CD4-positive, alpha-beta T cell treated with Interleukin-6 for 4 hours (primary cell): ENCODE measurements at regions not wholly inside any gene's neighbourhood (a gene's known extent, or its start where the extent isn't known, plus 50 kb on each side); places are given as distances from the start of the nearest gene placed in this dataset.
"Not testable (repeated sequence)": the region's sequence is repeated elsewhere in the genome, so short reads cannot be mapped to it uniquely, and the experiment has no call there.

Experiments
- DNase-seq: peaks from one replicate; pipeline ENCODE4 v3.0.0-alpha.2; 2020; ENCODE audit warnings: mixed read lengths

- no peak for DNase-seq
These were observed 201.6 kb downstream of the HNRNPD start for GRCh38 chr4:82172186-82172585.

- no peak for DNase-seq
These were observed 202.1 kb downstream of the HNRNPD start for GRCh38 chr4:82171531-82172155.

DNA sequence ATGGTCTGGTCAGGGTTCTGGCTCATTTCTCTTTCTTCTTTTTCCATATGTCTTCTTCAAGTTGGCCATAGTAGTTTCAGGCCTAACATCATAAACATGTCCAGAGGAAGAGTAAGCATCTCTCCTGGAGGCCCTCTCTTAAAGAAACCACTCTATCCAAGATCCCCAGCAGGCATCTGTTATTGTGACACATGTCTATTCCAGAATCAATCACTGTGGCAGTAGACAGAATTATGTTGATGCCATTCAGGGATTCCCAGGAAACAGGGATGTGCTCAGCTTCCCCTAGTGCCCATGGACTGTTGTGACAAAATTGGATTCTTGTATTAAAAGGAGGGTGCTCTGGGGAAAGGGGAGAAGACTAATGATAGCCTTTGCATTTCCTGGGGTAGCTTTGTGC, 224.0 kb downstream of the HNRNPD start:
- no peak for DNase-seq

DNA sequence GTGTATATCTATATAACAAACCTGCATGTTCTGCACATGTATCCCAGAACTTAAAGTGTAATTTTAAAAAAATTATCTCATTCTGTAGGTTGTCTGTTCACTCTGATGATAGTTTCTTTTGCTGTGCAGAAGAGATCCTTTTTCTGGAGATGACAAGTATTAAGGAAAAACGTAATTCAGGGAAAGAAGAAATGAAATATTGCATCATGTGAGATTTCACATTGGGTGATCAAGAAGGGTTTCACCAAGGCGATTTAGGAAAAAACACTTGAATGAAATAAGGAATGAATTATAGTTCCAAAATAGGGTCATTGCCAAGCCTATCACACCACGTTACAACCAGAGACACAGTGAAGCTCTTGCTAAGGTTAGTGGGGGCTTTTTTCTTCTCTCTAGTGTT, 227.9 kb downstream of the HNRNPD start:
- DNase-seq: no peak

GRCh38 chr4:82140422-82140821, 233.4 kb downstream of the HNRNPD start:
- DNase-seq: no peak

- DNase-seq: no peak
These were observed 234.5 kb downstream of the HNRNPD start for GRCh38 chr4:82139287-82139686.

- no peak for DNase-seq
These were observed 235.4 kb downstream of the HNRNPD start for GRCh38 chr4:82138374-82138773.

DNA sequence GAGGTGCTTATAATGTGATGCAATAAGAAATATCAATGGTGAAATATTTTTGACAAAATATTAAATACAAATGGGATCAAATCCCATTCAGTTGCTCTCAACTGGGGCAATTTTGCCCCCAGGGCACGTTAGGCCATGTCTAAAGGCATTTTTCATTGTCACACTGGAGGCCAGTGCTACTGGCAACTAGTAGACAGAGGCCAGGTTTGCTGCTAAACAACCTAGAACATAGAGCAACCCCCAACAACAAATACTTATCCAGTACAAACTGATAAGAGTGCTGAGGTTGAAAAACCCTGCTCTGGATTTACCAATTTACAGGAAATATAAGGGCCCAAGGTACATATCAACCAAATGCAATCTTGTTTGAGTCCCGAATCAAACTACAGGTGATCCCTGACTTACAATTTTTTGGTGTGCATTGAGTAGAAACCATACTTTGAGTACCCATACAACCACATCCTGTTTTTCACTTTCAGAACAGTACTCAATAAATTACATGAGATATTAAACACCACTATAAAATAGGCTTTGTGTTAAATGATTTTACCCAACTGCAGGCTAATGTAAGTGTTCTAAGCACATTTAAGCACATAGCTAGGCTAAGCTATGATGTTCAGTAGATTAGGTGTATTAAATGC, 237.5 kb downstream of the HNRNPD start:
- DNase-seq: no peak

GRCh38 chr4:82128355-82128754, 245.4 kb downstream of the HNRNPD start:
- no peak for DNase-seq

GRCh38 chr4:82126512-82127040, 247.2 kb downstream of the HNRNPD start:
- DNase-seq: no peak

DNA sequence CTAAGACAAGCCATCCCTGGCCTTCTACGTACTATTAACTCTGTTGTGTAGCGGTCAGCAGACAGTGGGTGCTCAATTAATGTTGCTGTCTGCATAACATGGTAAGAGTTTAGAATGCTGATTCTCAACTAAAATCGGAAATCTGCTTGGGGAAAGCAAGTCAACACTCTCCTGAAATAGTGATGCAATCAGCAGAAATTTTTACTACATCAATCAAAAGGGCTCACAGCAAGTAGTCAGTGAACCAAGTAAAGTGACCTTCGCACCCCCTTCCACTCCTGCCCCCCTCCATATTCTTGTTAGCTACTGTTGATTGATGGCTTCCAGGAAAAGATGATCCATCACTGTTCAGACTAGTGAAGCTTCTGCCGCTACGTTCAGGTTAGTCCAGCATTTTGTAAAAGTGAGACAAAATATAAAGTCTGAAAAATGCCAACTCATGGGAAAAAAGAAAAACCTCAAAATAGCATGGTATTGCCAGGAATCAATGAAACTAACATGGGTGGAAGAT, 247.9 kb downstream of the HNRNPD start:
- DNase-seq: no peak

DNA sequence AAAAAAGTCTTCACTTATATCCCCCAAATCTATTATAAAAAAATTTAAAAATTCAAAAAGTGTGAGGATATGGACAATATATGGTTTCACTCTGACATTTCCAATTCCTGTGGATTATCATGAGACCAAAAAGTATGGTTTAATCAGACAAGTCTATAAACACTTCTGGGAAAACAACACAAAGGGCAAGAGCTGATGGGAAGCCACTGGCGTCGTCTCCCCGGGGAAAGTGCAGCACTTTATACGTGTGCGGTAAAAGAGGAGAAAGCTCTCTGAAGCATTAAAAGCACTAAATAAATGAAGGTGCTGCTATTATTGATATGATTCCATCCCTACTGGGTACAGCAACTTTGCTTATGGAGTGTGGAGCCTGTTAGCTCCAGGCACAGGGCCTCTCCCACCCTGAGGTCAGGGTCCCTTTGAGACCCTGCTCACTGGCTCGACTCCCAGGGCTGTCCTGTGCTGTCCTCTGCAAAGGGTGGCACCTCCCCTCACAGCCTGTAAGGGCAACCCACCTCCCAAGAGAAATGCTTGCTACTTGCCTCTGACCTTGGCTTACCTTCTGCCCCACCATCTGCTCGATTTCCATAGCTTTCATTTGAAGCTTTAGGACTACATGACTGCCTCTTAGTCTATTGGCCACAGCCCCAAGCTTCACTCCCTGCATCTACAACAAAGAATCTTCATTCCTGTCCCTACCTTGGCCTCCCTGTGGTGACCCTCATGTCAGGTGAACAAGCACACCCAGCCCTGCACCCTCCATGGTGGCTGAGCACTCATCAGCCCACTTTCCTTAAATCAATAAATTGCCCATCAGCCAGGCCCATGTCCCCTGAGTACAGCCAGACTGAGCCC, 248.6 kb downstream of the HNRNPD start:
- DNase-seq: no peak

GRCh38 chr4:82124365-82124764, 249.4 kb downstream of the HNRNPD start:
- no peak for DNase-seq

DNA sequence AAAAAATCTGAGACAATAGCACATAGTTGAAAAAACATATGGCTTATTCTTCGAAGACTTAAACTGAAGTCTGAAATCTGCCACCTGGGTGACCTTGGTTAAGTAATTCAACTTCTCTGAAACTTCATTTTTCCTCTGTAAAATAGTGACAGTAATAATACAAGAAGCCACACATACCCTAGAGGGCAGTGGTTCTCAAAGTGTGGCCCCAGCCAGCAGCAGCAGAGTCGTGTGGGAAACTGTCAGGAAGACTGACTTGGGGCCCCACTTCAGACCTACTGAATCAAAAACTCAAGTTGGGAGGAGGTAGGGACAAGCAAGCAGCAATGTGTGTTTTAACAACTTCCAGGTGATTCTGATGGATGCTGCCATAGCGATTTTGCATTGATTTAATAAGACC, 249.9 kb downstream of the HNRNPD start:
- DNase-seq: peak; percentile 41

- DNase-seq: not testable (repeated sequence)
These were observed 258.6 kb downstream of the HNRNPD start for GRCh38 chr4:82115183-82115582.

DNA sequence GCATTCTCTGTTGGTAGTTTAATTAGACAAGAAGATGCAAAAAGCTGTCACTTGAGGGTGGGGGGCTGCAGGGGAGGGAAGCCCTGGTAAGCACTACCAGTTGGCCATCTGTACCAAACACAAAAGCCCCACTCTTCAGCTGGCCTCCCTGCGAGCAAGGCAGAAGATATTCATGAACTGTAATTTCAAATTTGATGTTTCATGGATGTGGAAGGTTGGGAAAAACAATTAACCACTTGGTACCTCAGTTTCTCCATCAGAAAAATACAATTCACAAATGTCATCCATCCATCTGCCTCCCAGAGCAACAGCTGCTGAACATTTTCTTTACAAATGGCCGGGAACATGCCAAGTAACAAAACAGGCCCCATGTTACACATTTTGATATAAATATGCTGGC, 265.3 kb downstream of the HNRNPD start:
- no peak for DNase-seq

DNA sequence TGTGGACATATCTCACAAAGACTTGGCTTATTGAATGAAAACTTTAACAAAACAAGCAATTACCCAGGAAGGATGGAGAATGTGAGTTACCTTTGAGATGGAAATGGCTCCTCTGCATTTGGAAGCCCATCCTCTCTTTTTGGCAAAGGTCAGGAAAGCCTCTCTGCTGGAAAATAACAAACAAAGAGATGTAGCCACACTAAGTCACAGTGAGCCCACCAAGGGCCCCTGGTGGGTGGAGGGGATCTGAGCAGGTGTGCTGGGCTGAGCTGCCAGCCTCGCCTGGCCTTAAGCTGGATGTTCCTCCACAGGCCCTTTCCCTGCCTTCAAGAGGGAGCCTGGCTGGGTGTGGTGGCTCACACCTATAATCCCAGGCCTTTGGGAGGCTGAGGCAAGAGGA, 269.2 kb downstream of the HNRNPD start:
- no peak for DNase-seq

DNA sequence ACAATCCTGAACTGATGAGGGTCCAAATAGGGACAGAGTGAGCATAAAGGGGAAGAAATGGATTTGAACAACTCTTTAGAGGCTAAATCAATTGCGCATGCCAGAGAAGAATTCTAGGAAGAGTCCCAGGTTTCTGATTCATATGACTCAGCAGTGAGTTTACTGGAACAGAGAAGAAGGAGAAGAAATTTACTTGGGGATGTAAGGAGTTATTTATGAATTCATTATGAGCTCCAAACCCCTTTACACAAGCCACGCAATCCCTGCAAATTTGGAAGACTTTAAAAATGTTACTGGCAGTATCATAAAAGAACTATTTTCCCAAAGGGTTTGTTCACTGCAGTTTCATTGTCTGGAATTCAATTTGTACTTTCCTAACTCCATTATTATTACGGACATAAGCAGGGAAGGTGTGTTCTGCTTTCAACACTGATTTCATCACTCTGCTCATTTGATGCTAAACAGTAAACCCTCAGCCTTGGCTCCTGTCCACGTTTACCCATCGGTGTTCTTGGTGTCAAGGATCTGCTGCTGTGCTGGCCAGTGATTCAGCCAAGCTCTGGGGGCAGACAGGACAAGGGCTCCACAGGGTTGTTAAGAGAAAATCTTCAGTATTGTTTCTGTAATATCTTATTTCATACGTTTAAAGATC, 273.7 kb downstream of the HNRNPD start:
- no peak for DNase-seq

DNA sequence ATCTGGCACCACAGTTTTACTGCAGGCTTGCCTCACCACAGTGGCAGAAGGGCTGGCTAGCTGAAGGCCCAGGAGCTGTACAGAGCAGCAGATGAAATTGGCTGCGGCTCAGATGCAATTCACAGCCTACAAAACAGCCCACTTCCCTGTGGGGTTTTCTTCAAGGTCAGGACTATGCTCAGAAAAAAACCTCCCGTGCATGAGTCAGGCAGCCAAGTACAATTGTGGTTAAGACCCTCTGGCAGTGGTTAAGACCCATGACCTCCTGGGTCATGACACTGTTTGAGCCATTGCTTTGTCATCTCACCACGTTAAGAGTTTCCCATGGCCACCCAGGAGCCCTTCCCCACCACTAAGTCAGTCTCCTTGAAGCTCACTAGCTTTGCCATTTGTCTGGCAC, 276.3 kb downstream of the HNRNPD start:
- DNase-seq: no peak

- no peak for DNase-seq
These were observed 283.1 kb downstream of the HNRNPD start for GRCh38 chr4:82090717-82091116.

- DNase-seq: no peak
These were observed 289.0 kb downstream of the HNRNPD start for GRCh38 chr4:82084747-82085146.

- DNase-seq: not testable (repeated sequence)
These were observed 296.3 kb downstream of the HNRNPD start for GRCh38 chr4:82077471-82077995.

DNA sequence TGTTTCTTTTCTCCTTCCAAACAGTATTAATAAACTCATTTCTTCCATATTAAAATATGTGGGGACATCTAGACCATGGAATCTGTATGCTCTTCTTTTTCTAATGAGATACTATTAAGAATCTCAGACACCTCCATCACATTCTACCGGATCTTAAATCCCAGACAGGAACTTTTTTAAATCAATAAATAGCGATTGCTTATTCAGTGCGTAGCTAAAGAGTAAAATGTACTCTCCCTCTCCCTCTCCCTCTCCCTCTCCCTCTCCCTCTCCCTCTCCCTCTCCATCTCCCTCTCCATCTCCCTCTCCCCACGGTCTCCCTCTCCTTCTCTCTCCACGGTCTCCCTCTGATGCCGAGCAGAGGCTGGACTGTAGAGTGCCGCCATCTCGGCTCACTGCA, 297.0 kb downstream of the HNRNPD start:
- DNase-seq: no peak
